GM21447 (cell line): ENCODE measurements at regions not wholly inside any gene's neighbourhood (a gene's known extent, or its start where the extent isn't known, plus 50 kb on each side); places are given as distances from the start of the nearest gene placed in this dataset.
A peak's percentile ranks its signal among the peaks of the same experiment; 100 is the strongest.
"Not testable (repeated sequence)": the region's sequence is repeated elsewhere in the genome, so short reads cannot be mapped to it uniquely, and the experiment has no call there.

Experiments
- ATAC-seq: cut with Tn5 transposase; IDR thresholded peaks from one replicate; pipeline ENCODE4 v1.9.1; 2021; ENCODE audit not compliant: unreplicated experiment

- ATAC-seq = no peak
Observed at GRCh38 chrX:102784550-102784949, 64.0 kb downstream of the GPRASP3 start.

- no peak for ATAC-seq
Observed at GRCh38 chrX:102787283-102787682, 66.7 kb downstream of the GPRASP3 start.

- ATAC-seq = no peak
Observed at GRCh38 chrX:102808336-102808735, 87.8 kb downstream of the GPRASP3 start.

GRCh38 chrX:102818269-102818668 lies 97.7 kb downstream of the GPRASP3 start:
- ATAC-seq = not testable (repeated sequence)

- no peak for ATAC-seq
Observed at GRCh38 chrX:102832661-102833060, 104.4 kb upstream of the RAB40AL start.

GRCh38 chrX:102833136-102833535 lies 103.9 kb upstream of the RAB40AL start:
- ATAC-seq = no peak

- ATAC-seq = no peak
Observed at GRCh38 chrX:102835504-102836146, 101.4 kb upstream of the RAB40AL start.

- no peak for ATAC-seq
Observed at GRCh38 chrX:102837847-102838246, 99.2 kb upstream of the RAB40AL start.

GRCh38 chrX:102840871-102841705 lies 96.0 kb upstream of the RAB40AL start:
- ATAC-seq = no peak

- no peak for ATAC-seq
Observed at GRCh38 chrX:102841706-102842003, 95.4 kb upstream of the RAB40AL start.

GRCh38 chrX:102845020-102845419 lies 92.1 kb upstream of the RAB40AL start:
- no peak for ATAC-seq

GRCh38 chrX:102846544-102847236 lies 90.4 kb upstream of the RAB40AL start:
- no peak for ATAC-seq

- ATAC-seq = no peak
Observed at GRCh38 chrX:102847362-102847761, 89.7 kb upstream of the RAB40AL start.

- ATAC-seq = no peak
Observed at GRCh38 chrX:102849396-102849795, 87.7 kb upstream of the RAB40AL start.

- ATAC-seq = not testable (repeated sequence)
Observed at GRCh38 chrX:102858826-102859549, 78.1 kb upstream of the RAB40AL start.

GRCh38 chrX:102859550-102859871 lies 77.6 kb upstream of the RAB40AL start:
- no peak for ATAC-seq

GRCh38 chrX:102860235-102860634 lies 76.8 kb upstream of the RAB40AL start:
- no peak for ATAC-seq

GRCh38 chrX:102863735-102864134 lies 73.3 kb upstream of the RAB40AL start:
- peak; percentile 98 for ATAC-seq

- no peak for ATAC-seq
Observed at GRCh38 chrX:102866981-102867656, 70.0 kb upstream of the RAB40AL start.

- ATAC-seq = no peak
Observed at GRCh38 chrX:102883491-102883890, 53.6 kb upstream of the RAB40AL start.
